ENCODE measurements at regions not wholly inside any gene's neighbourhood (a gene's known extent, or its start where the extent isn't known, plus 50 kb on each side); places are given as distances from the start of the nearest gene placed in this dataset.

DNA sequence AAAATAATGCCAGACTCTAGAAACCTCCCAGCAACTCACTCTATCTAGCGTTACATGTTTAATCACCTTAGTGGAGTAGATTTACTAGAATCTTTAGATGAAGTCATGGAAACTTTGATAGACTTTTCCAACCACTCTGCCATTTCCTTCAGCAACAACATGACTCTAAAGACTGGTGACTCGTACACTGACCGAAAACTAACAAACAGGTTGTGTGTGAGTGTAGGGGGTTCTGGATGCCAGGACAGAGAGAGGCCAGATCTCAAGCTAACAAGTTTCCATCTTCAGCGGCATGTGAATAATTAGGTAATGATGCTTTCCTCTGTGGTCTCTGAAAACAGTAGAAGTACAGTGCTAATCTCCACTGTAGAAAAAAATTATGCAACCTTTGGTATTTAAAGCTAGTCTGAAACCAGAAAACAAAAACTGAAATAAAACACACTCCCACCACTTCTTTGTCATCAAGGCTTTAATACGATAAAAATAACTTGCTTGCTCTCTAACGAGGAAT lies 286.4 kb downstream of the PRDM5 start:
- CTCF ChIA-PET = no interaction called here
- no peaks in the 10 kb centered on the region for H3K36me3 Mint-ChIP-seq (ENCODE audit: low read depth)

DNA sequence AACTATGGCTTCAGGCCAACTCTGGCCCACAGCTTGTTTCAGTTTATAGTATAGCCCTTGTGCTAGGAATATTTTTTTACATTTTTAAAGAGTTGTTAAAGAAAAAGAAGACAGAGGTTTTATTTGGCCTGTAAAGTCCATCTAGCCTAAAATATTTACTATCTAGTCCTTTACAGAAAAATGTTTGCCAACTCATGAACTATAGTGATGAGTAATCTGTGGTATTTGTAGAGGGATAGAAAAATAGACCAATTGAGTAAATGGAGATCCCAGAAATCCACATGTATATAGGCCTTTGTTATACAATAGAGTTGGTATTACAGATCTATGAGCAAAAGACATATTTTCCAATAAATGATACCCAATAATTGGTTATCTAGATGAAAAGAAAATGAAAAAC lies 288.7 kb downstream of the PRDM5 start:
- CTCF ChIA-PET = no interaction called here
- H3K36me3 ChIP-seq (ENCODE audit: insufficient read depth, low read length) = no peaks in the 10 kb centered on the region
- intact Hi-C loops (cut with DNase I, micrococcal nuclease) = no loop called here
- DNase-seq = no peak
- Mint-ChIP-seq H3K27ac (no peak overlapping the region), H3K4me3 (no peak overlapping the region), H3K4me1 (ENCODE audit: low read depth) (no peaks in the 10 kb centered on the region), H3K27me3 (peaks cover 5% of the 10 kb centered on the region), H3K36me3 (ENCODE audit: low read depth) (no peaks in the 10 kb centered on the region), H3K9me3 (peaks cover under 1% of the 10 kb centered on the region)
- TF ChIP-seq CTCF (IDR thresholded peaks at IDR 0.05) = no peak
- H3K27me3 ChIP-seq (ENCODE audit: control insufficient read depth in 1 of 2, insufficient read depth in 2 of 2, low read length in 2 of 2) = no peaks in the 10 kb centered on the region
- POLR2A ChIA-PET = no interaction called here
- H3K9me3 ChIP-seq (ENCODE audit: control insufficient read depth in 1 of 2, insufficient read depth in 1 of 2, low read length in 2 of 2) = no peaks in the 10 kb centered on the region
- H3K27ac ChIP-seq (ENCODE audit: low read depth in 1 of 2, low read length in 2 of 2) = no peak overlapping the region
- no peak overlapping the region for H3K4me3 ChIP-seq (ENCODE audit: low read length)
- no peaks in the 10 kb centered on the region for H3K4me1 ChIP-seq (ENCODE audit: insufficient read depth, low read length)
- ATAC-seq (ENCODE audit: poor library complexity) = no peak

More for the DNA sequence above, 286.4 kb downstream of the PRDM5 start:
- Mint-ChIP-seq H3K27me3 (peaks cover 5% of the 10 kb centered on the region), H3K4me1 (ENCODE audit: low read depth) (no peaks in the 10 kb centered on the region), H3K4me3 (no peak overlapping the region), H3K9me3 (no peaks in the 10 kb centered on the region), H3K27ac (no peak overlapping the region)
- intact Hi-C loops (cut with DNase I, micrococcal nuclease) = no loop called here
- TF ChIP-seq CTCF (IDR thresholded peaks at IDR 0.05) = no peak
- DNase-seq (no peak), ATAC-seq (ENCODE audit: poor library complexity) (no peak)
- H3K27ac ChIP-seq (ENCODE audit: low read depth in 1 of 2, low read length in 2 of 2) = no peak overlapping the region
- no peaks in the 10 kb centered on the region for H3K9me3 ChIP-seq (ENCODE audit: control insufficient read depth in 1 of 2, insufficient read depth in 1 of 2, low read length in 2 of 2)
- peaks cover 0 to 4% of the 10 kb centered on the region in 2 experiments for H3K27me3 ChIP-seq (ENCODE audit: control insufficient read depth in 1 of 2, insufficient read depth in 2 of 2, low read length in 2 of 2)
- no peak overlapping the region for H3K4me3 ChIP-seq (ENCODE audit: low read length)
- POLR2A ChIA-PET = no interaction called here
- no peaks in the 10 kb centered on the region for H3K4me1 ChIP-seq (ENCODE audit: insufficient read depth, low read length)
- no peaks in the 10 kb centered on the region for H3K36me3 ChIP-seq (ENCODE audit: insufficient read depth, low read length)

DNA sequence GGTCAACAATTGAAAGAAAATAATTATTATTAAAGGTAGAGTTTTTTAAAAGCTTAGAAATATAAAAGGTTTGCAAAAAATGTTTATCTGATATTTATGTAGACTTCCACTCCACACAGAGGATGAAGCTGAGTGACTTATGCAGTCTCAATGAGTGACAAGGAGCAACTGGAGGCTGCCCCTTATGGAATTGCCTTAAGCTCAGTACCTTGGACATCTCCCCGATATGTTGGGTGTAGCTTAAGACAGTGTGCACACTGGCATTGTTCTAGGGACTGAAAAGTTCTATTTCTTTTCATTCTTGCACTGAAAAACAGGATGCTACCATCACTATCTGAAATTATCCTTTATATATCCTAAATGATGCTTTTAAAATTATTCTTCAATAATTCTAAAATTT lies 292.1 kb downstream of the PRDM5 start:
- no peaks in the 10 kb centered on the region for H3K4me1 Mint-ChIP-seq (ENCODE audit: low read depth)
- intact Hi-C loops (cut with DNase I, micrococcal nuclease) = no loop called here
- H3K27me3 Mint-ChIP-seq = peaks cover 5% of the 10 kb centered on the region
- H3K4me3 Mint-ChIP-seq = no peak overlapping the region
- ATAC-seq (ENCODE audit: poor library complexity) = no peak
- Histone ChIP-seq H3K36me3 (ENCODE audit: insufficient read depth, low read length) (no peaks in the 10 kb centered on the region), H3K27ac (ENCODE audit: low read depth in 1 of 2, low read length in 2 of 2) (no peak overlapping the region), H3K4me3 (ENCODE audit: low read length) (no peak overlapping the region), H3K9me3 (ENCODE audit: control insufficient read depth in 1 of 2, insufficient read depth in 1 of 2, low read length in 2 of 2) (no peaks in the 10 kb centered on the region), H3K27me3 (ENCODE audit: control insufficient read depth in 1 of 2, insufficient read depth in 2 of 2, low read length in 2 of 2) (no peaks in the 10 kb centered on the region), H3K4me1 (ENCODE audit: insufficient read depth, low read length) (no peaks in the 10 kb centered on the region)
- H3K27ac Mint-ChIP-seq = no peak overlapping the region
- ChIA-PET CTCF (interaction anchor here (1.0 kb wide), 1 partner anchor 91 kb away, joined by 3 read pairs; no protein-coding TSS in a partner anchor), POLR2A (no interaction called here)
- no peak for DNase-seq
- no peak for TF ChIP-seq CTCF (IDR thresholded peaks at IDR 0.05)
- H3K36me3 Mint-ChIP-seq (ENCODE audit: low read depth) = no peaks in the 10 kb centered on the region
- H3K9me3 Mint-ChIP-seq = peaks cover 10% of the 10 kb centered on the region
